D341Med (cell line): ENCODE measurements at regions not wholly inside any gene's neighbourhood (a gene's known extent, or its start where the extent isn't known, plus 50 kb on each side); places are given as distances from the start of the nearest gene placed in this dataset.
"Not testable (repeated sequence)": the region's sequence is repeated elsewhere in the genome, so short reads cannot be mapped to it uniquely, and the experiment has no call there.

Source experiments
- DNase-seq: peaks from one replicate; pipeline ENCODE4 v3.0.0; 2012; ENCODE audit warnings: low spot score

DNA sequence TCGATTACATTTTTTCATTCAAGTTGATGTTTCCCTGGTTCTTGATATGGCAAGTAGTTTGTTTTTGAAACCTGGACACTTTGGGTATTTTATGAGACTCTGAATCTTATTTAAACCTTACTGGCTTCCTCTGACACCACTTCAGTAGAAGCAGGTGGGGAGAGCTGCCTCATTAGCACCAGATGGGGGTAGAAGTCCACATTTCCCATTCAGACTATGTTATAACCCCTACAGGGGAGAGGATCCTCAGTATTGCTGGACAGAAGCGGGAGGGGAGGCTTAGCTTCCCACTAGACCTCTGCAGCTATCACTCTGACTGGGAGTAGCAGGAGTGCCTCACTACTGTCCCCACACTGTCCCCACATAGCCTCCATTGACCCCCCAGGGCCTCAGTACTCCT, 145.3 kb upstream of the SLC35G4 start:
- no peak for DNase-seq

DNA sequence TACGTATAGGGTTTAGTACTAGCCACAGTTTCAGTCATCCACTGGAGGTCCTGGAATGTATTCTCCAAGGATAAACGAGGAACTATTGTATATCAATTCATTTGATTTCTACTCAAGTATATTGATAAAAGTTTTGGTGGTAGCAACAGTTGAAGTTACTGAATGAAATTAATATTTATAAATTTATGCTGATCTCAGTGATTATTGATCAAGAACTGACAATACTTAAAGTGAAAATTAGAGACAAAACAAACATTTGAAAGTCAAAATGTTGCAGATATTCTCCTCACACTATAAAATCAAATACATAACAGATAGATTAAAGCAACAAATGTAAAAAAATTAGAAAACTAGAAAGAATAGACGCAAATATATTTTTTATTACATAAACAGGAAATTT, 150.9 kb upstream of the SLC35G4 start:
- DNase-seq, result no peak

DNA sequence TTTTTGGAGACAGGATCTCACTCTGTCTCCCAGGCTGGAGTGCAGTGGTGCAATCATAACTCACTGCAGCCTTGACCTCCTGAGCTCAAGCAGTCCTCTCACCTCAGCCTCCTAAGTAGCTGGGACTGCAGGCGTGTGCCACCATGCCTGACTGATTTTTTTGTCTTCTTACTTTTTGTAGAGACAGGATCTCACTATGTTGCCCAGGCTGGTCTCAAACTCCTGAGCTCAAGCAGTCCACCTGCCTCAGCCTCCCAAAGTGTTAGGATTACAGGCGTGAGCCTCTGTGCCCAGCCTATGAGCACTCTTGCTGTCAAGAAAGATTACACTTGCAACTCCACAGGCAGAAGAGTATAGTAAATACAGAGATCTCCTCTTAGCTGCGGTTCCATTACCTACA, 151.5 kb upstream of the SLC35G4 start:
- not testable (repeated sequence) for DNase-seq

GRCh38 chr18:11454040-11454439, 155.4 kb upstream of the SLC35G4 start:
- no peak for DNase-seq

DNA sequence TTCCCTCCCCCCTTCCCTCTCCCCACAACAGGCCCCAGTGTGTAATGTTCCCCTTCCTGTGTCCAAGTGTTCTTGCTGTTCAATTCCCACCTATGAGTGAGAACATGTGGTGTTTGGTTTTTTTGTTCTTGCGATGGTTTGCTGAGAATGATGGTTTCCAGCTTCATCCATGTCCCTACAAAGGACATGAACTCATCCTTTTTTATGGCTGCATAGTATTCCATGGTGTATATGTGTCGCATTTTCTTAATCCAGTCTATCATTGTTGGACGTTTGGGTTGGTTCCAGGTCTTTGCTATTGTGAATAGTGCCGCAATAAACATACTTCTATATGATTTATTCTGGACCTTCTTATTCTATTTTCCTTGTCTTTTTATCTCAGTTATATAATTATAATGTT, 165.2 kb upstream of the SLC35G4 start:
- DNase-seq, result not testable (repeated sequence)

DNA sequence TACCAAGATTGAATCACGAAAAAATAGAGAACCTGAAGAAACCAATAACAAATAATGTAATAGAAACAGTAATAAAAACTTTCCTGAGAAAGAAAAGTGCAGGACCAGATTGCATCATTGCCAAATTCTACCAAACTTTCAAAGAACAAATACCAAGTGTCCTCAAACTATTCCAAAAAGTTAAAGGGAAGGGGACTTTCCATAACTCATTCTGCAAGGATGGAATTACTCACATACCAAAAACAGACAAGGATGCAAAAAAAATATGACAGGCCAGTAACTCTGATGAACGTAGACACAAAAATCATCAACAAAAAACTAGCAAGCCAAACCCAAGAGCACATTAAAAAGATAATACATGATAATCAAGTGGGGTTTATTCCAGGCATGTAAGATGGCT, 172.3 kb upstream of the SLC35G4 start:
- DNase-seq, result no peak

DNA sequence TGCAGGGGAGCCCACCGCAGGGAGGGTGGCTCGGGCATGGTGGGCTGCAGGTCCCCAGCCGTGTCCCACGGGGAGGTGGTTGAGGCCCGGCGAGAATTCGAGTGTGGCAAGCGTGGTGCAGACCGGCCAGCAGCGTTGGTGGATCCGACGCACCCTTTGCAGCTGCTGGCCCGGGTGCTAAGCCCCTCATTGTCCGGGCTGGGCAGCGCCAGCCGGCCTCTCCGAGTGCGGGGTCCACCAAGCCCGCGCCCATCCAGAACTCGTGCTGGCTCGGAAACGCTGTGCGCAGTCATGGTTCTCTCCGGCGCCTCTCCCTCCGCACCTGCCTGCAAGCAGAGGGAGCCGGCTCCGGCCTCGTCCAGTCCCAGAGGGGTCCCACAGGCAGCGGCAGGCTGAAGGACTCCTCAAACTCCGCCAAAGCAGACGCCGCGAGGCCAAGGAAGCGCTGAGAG, 177.0 kb upstream of the SLC35G4 start:
- DNase-seq, result no peak

GRCh38 chr18:11429876-11430275, 179.5 kb upstream of the SLC35G4 start:
- no peak for DNase-seq

- DNase-seq, result no peak
Observed at GRCh38 chr18:11425211-11425610, 184.2 kb upstream of the SLC35G4 start.

- no peak for DNase-seq
Observed at GRCh38 chr18:11419338-11419737, 190.1 kb upstream of the SLC35G4 start.

GRCh38 chr18:11412811-11413210, 196.6 kb upstream of the SLC35G4 start:
- DNase-seq, result no peak

GRCh38 chr18:11411048-11411447, 198.3 kb upstream of the SLC35G4 start:
- DNase-seq, result no peak

GRCh38 chr18:11408555-11409065, 200.8 kb upstream of the SLC35G4 start:
- DNase-seq, result no peak

GRCh38 chr18:11407940-11408339, 201.5 kb upstream of the SLC35G4 start:
- DNase-seq, result no peak

DNA sequence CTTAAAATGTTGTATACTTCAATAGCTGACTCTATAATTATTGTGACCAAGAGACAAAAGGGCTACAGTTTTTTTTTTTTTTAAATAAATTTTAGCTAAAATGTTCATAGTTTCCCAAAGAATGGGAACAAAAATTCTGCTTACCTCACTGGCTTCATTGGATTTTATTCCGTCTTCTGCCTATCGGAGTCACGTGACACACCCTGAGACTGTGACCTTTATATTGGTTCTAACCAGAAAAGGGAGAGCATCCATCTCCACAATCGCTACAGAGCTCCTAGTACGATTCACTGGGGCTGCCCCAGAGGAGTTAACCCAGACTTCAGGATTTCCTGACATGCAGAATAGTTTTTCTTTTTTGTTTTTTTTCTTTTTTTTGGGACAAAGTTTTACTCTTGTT, 203.6 kb upstream of the SLC35G4 start:
- DNase-seq, result no peak

GRCh38 chr18:11400703-11401102, 208.7 kb upstream of the SLC35G4 start:
- DNase-seq, result no peak

DNA sequence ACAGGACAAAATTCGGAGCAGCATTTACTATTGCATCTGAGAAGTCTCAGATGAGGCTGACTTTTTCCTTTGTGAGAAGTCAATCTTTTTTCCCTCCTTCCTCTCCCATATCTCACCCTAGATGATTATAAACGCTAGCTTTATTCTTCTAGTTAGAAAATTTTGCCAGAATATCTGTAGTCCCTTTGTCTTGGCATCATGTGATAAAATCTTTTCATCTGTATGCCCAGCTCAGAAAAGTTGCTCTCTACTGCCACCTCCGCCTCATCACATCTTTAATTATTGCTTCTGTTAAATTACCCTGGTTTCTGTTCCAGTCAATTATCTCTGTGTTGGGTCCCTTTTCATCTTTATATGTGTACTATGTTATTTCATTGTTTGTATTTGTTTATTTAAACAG, 210.8 kb upstream of the SLC35G4 start:
- DNase-seq, result no peak

- DNase-seq, result no peak
Observed at GRCh38 chr18:11392980-11393885, 216.2 kb upstream of the SLC35G4 start.

GRCh38 chr18:11392292-11392691, 217.1 kb upstream of the SLC35G4 start:
- no peak for DNase-seq

DNA sequence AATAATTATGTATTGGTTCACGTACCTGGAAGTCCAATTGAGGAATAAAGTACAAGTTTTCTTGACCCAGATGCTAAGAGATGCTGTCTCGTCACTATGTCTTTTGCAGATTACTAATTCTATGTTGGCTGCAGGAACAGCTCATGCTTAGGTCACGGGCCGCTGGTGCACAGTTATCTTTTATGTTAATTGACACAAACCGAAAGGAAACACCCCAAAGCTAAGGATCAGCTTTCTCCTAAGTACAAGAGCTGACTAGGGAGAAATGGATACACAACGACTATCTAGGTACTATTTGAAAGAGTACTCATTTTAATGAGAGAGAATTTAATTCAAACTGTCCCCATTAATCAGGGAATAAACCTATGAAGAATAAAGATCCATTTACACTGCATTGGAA, 217.7 kb upstream of the SLC35G4 start:
- DNase-seq, result no peak

GRCh38 chr18:11388755-11389680, 220.4 kb upstream of the SLC35G4 start:
- no peak for DNase-seq

DNA sequence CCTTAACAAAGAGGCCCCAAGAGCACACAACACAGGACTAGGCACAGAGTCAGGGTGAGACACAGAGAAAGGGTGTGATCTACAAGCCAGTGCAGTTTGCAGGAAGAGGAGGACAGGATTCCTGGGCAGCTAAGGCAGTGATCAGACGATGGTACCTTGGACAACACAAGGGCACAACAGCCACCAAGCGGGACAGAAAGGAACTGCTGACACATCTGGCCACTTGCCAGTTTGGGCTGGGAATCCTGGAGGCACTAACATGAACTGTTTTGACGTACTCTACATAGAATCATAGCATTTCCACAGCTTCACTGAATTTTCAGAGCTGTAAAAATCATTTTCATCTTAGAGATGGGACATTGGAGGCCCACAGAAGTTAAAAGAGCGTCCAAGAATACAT, 221.5 kb upstream of the SLC35G4 start:
- DNase-seq, result peak; percentile 35

DNA sequence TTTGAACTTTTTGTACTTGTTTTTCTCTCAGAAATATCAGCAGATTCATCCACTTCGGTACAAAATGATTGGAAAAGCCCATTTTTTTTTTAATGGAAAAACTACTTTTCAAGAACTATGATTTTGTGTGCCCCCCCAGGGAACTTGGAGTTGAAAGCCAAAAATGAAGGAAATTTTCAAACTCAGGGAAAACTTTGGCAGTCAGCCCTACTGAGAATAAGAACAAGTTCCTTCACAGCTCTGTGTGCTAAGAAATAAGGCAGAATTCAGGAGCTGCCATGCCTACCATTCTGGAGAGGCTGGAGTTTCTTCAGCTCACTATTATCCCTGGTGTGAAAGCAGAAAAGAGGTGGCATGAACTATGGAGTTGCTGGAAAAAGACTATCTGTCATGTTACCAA, 226.0 kb upstream of the SLC35G4 start:
- DNase-seq, result no peak
